GM21526 (cell line): ENCODE measurements at regions not wholly inside any gene's neighbourhood (a gene's known extent, or its start where the extent isn't known, plus 50 kb on each side); places are given as distances from the start of the nearest gene placed in this dataset.

Experiments
- ATAC-seq: cut with Tn5 transposase; IDR thresholded peaks from one replicate; pipeline ENCODE4 v1.9.1; 2021; ENCODE audit warnings: moderate library complexity; ENCODE audit not compliant: unreplicated experiment, low FRiP score

GRCh38 chr4:169815606-169816005 is 57.9 kb upstream of the HPF1 start:
- ATAC-seq = no peak

- no peak for ATAC-seq
Measured at GRCh38 chr4:169811476-169811875, 53.7 kb upstream of the HPF1 start.

GRCh38 chr4:169810325-169811323 is 52.9 kb upstream of the HPF1 start:
- ATAC-seq = peak; percentile 68

- ATAC-seq = no peak
Measured at GRCh38 chr4:169807934-169808509, 50.3 kb upstream of the HPF1 start.
